ENCODE measurements at regions not wholly inside any gene's neighbourhood (a gene's known extent, or its start where the extent isn't known, plus 50 kb on each side); places are given as distances from the start of the nearest gene placed in this dataset.

DNA sequence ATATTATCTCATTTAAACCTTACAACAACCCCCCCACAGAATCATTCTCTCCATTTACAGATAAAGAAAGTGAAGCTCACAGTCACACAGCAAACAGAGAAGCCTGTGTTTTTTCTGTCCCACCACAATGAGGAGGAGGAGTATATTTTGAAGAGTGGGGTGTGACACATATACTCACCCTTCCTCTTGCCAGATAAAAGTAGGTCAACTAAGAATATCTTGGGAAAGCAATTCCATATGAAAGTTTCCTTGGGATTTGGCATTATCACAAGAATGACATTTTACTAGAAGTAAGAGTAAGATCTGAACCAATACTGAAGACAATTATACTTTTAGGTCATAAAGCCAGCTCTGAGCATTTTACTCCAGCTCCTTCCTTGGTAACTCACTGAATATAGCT is 287.5 kb upstream of the HTR2A start:
- intact Hi-C loops (cut with DNase I): no loop called here

DNA sequence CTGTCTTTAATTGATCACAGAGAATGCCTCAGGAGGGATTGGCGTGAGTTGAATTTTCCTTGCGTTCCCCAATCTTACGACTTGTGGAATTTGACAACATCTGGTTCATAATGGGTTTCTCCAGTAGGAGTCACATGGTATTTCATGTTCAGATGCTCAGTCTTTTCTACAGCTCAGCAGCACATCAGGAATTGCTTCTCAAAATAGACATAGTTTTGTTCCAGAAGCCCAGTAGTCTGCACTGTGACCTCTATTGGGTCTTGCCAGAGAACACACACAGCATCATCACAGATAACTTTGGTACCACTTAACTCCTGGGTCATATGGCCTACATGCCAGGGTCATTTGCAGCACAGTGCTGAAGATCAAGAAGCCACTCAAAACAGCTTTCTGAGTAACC is 282.5 kb upstream of the HTR2A start:
- no peak overlapping the region for H3K27ac ChIP-seq
- H3K36me3 ChIP-seq: no peaks in the 10 kb centered on the region
- TF ChIP-seq POLR2A (IDR thresholded peaks at IDR 0.05): no peak
- TF ChIP-seq, protein P1, sequence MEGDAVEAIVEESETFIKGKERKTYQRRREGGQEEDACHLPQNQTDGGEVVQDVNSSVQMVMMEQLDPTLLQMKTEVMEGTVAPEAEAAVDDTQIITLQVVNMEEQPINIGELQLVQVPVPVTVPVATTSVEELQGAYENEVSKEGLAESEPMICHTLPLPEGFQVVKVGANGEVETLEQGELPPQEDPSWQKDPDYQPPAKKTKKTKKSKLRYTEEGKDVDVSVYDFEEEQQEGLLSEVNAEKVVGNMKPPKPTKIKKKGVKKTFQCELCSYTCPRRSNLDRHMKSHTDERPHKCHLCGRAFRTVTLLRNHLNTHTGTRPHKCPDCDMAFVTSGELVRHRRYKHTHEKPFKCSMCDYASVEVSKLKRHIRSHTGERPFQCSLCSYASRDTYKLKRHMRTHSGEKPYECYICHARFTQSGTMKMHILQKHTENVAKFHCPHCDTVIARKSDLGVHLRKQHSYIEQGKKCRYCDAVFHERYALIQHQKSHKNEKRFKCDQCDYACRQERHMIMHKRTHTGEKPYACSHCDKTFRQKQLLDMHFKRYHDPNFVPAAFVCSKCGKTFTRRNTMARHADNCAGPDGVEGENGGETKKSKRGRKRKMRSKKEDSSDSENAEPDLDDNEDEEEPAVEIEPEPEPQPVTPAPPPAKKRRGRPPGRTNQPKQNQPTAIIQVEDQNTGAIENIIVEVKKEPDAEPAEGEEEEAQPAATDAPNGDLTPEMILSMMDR (IDR thresholded peaks at IDR 0.05): no peak
- H3K4me3 ChIP-seq: no peak overlapping the region
- H3K27me3 ChIP-seq: no peaks in the 10 kb centered on the region
- intact Hi-C loops (cut with DNase I): no loop called here
- WGBS, 2 donors: 89 to 91% methylated on average over 3 of the region's 3 CpGs
- DNase-seq: no peak
- no peaks in the 10 kb centered on the region for H3K4me1 ChIP-seq
- no peaks in the 10 kb centered on the region for H3K9me3 ChIP-seq

More for the DNA sequence above, 287.5 kb upstream of the HTR2A start:
- Histone ChIP-seq H3K4me1 (no peaks in the 10 kb centered on the region), H3K27ac (no peak overlapping the region), H3K4me3 (no peak overlapping the region), H3K9me3 (no peaks in the 10 kb centered on the region), H3K36me3 (no peaks in the 10 kb centered on the region), H3K27me3 (no peaks in the 10 kb centered on the region)
- no peak for TF ChIP-seq POLR2A (IDR thresholded peaks at IDR 0.05)
- TF ChIP-seq, protein P1 (IDR thresholded peaks at IDR 0.05): no peak
- DNase-seq: no peak

DNA sequence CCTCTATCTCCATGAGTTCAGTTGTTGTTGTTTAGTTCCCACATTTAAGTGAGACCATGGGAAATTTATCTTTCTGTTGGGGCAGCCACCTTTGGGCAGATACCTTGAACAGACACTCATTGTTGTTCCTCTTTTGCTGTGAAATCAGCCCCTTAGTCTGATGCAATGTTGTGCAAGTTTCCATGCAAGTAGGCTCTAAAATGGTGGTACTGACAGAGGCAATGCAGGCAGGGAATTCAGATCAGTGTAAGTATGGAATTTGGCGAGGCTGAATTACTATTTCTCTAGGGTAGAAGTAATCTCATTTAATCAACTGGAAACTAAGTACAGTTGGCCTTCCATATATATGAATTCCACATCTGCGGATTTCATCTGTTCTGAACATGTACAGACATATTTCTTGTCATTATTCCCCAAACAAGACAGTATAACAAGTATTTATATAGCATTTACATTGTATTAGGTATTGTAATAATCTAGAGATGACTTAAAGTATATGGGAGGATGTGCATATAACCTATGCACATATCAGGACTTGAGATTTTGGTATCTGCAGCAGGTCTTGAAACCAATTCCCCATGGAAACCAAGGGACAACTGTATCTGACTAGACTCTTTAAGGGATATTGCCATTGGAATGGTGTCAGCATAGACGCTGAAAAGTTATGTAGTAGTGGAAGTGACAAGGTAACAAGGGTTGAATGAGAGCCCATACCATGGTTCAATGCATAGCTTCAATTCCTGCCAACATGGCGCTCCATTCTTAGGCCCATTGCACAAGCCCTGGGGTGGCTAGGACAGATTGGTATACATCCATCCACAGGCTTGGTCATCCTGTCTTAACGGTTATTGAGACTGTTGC is 281.5 kb upstream of the HTR2A start:
- intact Hi-C loops (cut with DNase I): no loop called here
- Histone ChIP-seq H3K36me3 (no peaks in the 10 kb centered on the region), H3K9me3 (no peaks in the 10 kb centered on the region), H3K4me3 (no peak overlapping the region), H3K4me1 (no peaks in the 10 kb centered on the region), H3K27me3 (no peaks in the 10 kb centered on the region), H3K27ac (no peak overlapping the region)
- TF ChIP-seq, protein P1 (IDR thresholded peaks at IDR 0.05): no peak
- no peak for TF ChIP-seq POLR2A (IDR thresholded peaks at IDR 0.05)
- WGBS, 2 donors: 52 to 54% methylated on average over 5 of the region's 5 CpGs
- DNase-seq: no peak

DNA sequence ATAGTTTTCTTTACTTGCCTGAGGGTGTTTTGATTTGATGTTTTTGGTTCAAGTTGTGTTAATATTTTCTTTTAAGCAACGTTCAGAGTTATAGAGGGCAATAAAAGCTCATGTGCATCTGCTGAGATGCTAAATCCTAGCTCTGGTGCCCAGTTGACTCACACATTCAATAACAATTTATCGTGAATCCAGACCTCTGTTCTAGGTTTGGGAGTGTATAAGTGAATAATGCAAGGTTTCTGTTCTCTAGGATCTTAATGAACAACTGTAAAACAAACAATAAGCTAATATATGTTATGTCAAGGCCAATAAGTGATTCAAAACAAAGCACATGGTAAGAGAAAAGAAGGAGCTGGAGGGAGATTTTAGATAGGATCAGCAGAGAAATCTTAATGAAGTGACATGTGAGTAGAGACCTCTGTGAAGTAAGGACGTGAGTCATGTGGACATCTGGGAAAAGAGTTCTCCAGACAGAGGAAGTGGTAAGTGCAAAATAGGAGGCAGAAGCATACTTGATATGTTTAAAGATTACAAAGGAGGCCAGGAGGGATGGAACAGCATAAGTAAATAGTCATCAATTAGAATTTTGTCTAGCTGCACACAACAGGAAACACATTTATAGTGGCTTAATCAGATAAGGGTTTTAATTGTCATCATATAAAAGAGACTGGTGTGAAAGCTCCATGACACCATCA is 278.5 kb upstream of the HTR2A start:
- WGBS, 2 donors: 38 to 43% methylated on average over 3 of the region's 3 CpGs
- Histone ChIP-seq H3K27me3 (no peaks in the 10 kb centered on the region), H3K36me3 (no peaks in the 10 kb centered on the region), H3K9me3 (no peaks in the 10 kb centered on the region), H3K27ac (no peak overlapping the region), H3K4me3 (no peak overlapping the region), H3K4me1 (no peaks in the 10 kb centered on the region)
- DNase-seq: no peak
- intact Hi-C loops (cut with DNase I): no loop called here
- TF ChIP-seq, protein P1 (IDR thresholded peaks at IDR 0.05): no peak
- TF ChIP-seq POLR2A (IDR thresholded peaks at IDR 0.05): no peak

DNA sequence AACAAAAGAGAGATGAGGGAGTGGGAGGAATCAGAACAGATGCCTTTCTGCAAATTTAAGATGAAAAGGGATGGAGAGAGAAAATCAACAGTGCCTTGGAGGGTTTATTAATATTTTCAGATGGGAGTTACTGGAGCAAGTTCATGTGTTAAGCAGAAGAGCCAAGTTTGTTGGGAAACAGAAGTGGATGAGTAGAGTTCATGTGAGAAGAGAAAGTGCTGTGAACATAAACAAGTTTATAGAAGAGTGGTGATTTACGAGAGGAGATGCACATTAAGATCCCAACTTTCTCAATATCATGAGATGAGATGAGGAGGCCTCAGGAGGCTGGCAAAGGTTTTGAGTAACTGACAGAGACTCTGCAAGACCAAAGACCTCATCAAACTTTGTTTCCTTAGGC is 274.1 kb upstream of the HTR2A start:
- Histone ChIP-seq H3K9me3 (no peaks in the 10 kb centered on the region), H3K27ac (no peak overlapping the region), H3K4me3 (no peak overlapping the region), H3K4me1 (no peaks in the 10 kb centered on the region), H3K27me3 (no peaks in the 10 kb centered on the region), H3K36me3 (no peaks in the 10 kb centered on the region)
- DNase-seq: no peak
- TF ChIP-seq POLR2A (IDR thresholded peaks at IDR 0.05): no peak
- TF ChIP-seq, protein P1 (IDR thresholded peaks at IDR 0.05): no peak
- WGBS, 2 donors: 79 to 83% methylated on average over 1 of the region's 1 CpG
- intact Hi-C loops (cut with DNase I): no loop called here
